Stimulated activated CD8-positive, alpha-beta memory T cell treated with anti-CD3 and anti-CD28 coated beads, Interleukin-15, amount 100 ng/mL, for 1 hour (primary cell): ENCODE measurements at regions not wholly inside any gene's neighbourhood (a gene's known extent, or its start where the extent isn't known, plus 50 kb on each side); places are given as distances from the start of the nearest gene placed in this dataset.
"Not testable (repeated sequence)": the region's sequence is repeated elsewhere in the genome, so short reads cannot be mapped to it uniquely, and the experiment has no call there.

Experiments used
- DNase-seq: peaks from one replicate; pipeline ENCODE4 v3.0.0-alpha.2; 2020; ENCODE audit warnings: low read depth

DNA sequence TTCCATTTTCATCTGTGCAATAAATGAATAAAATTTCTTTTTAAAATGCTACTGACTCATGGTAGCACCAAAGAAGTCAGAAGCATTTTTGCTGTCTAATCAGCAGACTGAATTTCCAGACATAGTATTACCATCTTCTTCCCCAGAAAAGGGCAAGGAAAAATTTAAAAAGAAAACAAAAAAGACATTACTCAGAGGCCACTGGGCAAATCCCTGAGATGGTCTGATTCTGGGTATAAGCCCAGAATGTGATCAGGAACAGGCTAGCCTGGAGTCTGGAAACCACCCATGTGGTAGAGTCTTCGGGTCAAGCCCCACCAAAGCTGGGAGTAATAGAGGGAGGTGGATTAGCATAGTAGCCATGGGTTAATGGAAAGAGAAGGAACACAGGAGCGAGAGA is 342.8 kb downstream of the FBXW7 start:
- no peak for DNase-seq

DNA sequence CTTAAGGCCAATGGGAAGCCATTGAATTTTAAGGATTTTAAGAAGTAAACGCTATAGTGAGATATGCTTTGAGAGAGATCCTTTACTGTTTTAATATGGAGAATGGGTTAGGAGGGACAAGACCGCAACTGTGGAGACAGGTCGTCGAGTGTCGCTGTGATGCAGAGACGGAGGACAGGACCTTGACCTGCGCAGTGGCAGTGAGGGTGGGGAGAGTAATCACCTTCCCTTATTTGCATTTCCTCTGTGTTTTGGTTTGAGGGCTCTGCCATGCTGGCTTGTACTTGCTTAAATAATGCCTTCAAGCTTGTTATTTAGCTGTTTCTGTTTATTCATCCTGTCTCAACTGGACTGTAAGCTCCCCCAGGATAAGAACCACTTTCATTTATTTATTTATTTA is 345.0 kb downstream of the FBXW7 start:
- no peak for DNase-seq

DNA sequence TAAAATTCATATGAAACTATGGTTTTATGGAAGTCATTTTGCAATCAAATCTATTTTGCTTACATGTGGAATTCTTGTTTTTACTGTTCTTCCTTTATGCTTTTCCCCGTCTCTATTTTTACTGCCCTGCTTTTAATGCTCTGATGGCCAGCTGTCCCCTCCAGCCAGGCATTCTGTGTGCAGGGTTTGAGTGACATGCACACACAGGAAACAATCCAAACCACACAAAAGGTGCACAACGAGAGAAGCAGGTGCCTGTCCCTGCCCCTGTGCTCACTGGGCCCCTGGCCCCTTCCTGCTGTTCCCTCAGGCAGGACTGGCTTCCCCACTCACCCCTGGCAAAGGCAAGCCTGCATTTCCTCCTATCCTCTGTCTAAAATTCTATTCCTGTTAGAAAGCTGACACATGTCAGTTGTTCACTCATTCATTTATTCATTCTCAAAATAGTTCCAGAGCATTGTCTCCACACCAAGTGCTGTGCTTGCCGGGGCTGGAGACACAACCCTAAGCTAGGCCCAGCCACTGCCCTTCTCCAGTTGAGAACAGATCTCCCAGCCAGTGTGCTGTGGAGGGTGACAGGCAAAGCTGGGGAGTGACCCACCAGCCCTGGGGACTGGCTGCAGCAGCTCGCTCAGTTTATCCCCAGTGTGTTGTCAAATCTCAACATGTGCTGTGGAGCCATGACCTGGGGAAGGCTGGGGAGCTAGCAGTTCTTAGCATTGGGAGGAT is 346.3 kb downstream of the FBXW7 start:
- no peak for DNase-seq

DNA sequence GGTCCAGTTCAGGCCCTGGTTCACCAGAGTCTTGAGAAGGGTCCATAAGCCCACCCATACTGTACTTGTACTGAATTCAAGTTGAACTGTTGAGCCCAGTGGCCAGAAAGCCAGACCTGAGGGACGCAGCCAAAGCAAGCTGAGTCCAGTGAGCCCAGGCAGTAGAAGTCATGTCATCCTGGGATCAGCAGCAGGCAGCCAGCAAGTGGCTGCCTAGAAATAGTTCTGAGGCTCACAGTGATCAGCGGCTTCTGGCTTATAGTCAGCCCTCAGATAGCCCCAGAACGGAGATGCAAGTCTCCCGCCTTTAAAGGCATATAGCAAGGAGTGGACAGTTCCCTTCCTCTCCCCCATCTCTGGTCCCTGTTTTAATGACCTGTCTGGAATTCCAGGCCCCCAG is 347.1 kb downstream of the FBXW7 start:
- no peak for DNase-seq

DNA sequence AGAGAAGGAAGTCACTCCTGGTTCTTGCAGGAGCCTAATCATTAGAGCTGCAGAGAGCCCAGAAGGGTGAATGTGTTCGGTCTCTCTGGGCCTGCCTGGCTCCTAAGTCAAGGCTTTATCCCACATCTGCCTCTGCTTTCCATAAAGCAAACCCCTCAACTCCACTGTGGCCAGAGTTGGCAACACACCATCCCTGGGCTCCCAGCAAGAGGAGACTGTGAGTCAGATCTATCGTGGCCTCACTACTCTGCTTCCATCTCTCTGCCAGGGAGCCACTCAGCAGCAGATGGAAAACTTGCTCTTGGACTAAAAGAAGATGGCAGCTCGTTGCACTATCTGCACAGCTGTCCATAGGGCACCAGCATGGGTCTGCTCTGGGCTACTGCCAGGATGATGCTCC is 348.2 kb downstream of the FBXW7 start:
- DNase-seq, result no peak

DNA sequence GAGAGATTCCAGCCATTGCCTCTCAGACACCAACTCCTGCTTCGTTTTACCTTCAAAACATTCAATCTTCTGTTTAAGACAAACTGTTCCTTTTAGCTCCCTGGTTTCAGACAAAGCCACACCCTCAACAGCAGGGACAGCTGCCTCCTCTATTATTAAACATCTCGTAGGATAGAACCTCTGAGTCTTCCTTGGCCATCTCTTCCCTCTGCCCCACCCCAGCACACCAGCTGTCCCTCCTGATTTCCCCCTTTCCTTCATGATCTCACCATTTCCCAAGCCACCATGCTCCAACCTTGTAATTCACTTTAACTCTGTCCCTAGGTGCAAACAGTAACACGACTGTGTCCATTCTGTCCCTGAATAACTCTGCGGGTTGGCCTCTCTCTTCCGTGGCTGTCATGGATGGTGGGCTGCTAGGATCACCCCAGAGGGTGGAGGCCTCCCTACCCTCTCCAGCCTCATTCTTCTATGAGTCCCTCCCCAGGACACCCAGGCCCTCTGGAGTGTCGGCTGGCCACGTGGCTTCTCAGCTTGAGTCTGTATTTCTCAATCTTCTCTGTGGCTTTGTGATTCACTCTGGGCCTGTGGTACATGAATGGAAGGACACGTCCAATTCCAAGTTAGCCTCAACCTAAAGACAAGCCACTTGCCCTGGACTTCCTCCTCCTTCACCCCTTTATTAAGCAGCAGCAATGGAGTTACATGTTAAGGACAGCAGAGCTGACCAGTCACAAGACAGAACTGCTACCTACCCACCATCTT is 349.9 kb downstream of the FBXW7 start:
- no peak for DNase-seq

DNA sequence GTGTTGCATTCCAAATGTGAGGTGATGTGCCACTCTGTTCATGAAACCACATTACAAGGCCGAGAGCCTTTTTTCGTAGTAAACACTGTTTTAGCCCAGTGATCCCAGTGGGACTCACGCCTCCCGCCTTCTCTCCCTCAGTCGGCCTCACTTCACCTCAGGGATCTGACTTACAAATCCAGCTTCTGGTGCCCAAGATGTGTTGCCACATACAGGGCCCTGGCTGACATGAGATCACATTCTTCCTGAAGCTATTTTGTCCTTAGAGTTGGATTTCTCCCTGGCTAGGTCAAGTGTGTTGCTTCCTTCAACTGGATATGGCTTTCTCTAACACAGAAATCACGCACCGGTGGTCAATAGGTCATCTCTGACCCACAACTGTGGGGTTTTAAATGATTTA is 354.7 kb downstream of the FBXW7 start:
- DNase-seq, result no peak

DNA sequence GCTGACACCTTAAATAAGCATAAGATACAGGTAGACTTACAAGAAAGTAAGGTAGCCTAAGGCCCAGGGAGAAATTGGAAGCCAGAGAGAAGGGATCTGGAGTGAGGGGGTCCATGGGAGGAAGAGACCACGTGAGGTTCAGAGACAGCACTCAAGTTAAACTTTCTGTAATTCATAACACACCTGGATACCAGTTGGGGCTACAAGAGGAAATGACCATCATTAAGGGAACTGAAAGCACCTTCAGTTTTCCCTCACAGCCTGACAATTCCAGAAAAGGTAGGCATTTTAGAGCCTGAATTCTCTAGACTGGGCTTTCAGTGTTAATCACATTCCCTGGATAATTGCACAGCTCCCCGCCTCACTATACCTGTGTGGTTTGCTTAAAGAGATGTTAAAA is 355.5 kb downstream of the FBXW7 start:
- no peak for DNase-seq

DNA sequence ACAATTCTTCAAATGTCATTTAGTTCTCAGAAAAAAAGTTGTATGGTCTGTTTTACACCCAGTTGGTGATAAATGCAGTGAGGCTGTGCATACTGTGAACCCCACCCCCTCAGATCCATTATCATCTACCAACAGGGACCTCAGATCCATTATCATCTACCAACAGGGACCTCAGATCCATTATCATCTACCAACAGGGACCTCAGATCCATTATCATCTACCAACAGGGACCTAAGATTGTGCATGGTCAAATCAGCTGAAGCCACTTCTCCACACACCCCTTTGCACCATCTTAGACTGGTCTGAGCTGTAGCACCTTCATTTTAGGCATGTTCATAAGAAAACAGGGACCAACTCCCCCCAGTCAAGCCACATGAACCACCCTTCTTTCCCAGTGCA is 358.4 kb downstream of the FBXW7 start:
- DNase-seq, result not testable (repeated sequence)

DNA sequence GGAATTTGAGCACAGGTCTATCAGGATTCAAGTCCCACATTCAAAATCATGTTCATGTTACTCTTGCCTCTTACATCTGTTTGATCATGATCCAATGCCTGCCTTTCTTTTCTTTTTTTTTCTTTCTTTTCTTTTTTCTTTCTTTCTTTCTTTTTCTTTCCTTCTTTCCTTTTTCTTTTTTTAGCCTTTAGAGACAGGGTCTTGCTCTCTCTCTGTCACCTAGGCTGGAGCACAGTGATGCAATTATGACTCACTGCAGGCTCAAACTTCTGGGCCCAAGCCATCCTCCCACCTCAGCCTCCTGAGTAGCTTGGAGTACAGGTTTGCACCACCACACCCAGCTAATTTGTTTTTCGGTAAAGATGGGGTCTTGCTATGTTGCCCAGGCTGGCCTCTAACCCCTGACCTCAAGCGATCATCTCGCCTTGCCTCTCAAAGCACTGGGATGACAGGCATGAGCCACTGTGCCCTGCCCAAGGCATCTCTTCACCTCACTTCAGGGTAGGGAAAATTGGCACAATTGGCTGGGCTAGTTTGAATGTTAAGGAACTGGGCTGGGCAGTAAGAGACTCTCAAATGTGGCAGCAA is 359.2 kb downstream of the FBXW7 start:
- DNase-seq, result no peak

DNA sequence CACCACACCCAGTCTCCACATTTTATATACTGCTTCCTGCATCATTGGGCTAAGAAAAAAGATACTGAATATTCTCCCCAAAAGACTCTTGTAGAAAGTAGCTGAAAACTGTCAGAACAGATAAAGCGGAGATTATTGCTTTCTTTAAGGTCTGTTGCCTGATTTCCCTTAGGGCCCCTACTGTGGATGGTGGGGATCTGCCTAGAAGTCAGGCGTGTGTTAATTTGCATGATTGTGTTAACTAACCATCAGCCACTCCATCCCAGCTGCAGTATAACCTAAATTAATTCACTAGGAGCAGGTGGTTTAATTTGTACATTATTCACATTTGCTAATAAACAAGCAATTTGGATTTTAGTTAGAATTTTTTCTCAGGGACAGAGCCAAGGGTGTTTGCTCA is 360.3 kb downstream of the FBXW7 start:
- no peak for DNase-seq

DNA sequence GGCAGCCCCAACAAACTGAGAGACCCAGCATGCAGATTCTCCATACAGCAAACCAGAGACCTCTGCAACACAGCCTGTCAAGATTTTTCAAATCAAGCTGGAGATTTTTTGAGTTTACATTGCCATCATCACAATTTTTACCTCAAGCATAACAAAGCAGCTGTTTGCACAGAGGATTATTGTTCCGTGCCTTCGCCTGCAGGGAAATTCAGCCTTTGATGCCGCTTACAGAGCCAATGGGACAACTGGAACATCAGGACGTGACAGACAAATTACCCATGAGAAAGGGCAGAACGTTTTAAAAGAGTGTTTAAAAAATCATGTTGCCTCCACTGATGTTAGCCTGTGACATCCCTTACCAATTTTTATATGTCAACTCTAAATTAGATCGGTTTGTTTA is 363.7 kb downstream of the FBXW7 start:
- DNase-seq, result no peak

DNA sequence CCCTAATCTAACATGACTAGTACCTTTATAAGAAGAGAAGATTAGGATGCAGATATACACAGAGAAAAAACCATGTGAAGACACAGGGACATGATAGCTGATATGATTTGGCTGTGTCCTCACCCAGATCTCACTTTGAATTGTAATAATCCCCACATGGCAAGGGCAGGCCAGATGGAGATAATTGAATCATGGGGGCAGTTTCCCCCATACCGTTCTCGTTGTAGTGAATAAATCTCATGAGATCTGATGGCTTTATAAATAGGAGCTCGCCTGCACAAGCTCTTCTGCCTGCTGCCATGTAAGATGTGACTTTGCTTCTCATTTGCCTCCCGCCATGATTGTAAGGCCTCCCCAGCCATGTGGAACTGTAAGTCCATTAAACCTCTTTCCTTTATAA is 364.3 kb downstream of the FBXW7 start:
- DNase-seq, result no peak

DNA sequence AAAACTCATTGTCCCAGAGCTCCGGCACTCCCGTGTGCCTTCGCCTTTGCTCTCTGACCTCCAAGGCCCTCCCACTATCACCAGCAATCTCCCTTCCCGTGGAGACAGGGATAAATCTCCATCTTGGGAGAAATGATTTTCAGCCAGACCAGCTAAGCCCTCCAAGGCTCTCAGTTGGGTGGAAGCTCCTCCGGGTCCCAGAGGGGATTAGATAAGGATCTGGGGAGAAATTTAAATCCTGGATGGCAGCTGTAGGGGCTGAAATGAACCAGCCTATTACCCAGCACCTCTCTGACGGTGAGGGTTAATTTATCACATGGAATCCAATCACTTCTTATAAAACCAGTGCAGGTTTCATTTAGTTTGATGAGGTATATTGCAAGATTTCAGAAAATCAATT is 366.2 kb downstream of the FBXW7 start:
- DNase-seq, result no peak

DNA sequence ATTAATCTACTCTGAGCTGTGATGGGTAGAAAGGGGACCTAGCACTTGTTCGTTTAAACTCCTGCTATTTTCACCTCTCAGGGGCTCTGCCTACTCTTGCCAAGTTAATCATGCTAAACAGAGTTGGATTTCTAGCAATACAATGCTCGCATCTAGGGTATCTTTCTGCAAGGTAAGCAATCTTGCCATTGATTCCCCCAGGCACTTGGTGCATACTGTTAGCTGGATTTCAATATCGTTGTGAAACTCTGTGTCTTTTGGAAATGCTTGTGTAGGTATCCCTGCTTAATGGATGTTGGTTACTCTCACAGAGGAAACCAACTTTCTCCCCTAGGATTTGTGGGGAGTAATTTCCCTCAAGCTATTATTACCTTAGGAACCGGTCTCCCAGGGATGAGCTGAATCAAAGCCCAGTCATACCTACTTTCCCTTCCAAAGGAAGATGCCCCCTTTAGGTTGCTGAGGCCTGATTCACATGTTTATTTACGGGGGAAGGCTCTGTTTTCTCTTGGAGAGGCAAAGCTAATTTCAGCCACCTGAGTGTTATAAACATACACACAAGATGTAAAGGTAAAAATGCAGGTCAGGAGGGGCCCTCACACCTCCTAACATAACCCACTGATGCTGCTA is 366.8 kb downstream of the FBXW7 start:
- no peak for DNase-seq

DNA sequence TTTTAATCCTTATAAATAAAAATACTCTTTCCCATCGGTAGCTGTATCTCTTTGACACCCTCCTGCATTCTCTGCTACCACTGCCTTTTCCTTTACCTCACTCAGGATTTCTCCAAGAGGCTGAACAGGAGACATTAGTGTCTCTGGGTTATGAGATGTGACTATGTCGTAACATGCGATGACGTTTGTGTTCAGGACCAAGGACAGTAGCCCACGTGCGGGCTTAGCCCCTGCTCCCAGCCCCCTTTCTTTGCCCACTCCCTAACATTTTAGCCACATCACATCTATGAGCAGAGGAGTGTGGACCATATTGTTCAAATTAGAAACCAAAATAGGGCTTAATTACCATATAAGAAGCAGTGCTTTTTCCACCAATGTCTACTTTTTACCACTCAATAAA is 369.3 kb downstream of the FBXW7 start:
- no peak for DNase-seq

DNA sequence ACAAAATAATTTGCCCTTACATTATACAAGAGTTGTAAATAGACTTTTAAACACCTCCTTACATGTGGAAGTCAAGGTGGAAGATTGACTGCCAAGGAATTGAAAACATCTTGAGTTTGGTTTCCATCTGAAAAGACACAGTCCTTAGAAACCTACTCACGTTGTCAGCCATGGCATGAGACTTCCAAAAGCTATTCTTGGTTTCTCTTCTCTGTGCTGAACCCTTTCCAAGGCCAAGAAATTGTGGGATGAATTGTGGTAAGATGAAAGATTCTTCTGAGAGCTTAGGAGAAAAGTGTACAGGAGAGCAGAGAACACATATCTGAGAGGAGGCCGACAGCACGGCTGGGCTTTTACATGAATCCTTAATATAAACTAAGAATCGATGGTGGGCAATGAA is 370.0 kb downstream of the FBXW7 start:
- DNase-seq, result no peak

DNA sequence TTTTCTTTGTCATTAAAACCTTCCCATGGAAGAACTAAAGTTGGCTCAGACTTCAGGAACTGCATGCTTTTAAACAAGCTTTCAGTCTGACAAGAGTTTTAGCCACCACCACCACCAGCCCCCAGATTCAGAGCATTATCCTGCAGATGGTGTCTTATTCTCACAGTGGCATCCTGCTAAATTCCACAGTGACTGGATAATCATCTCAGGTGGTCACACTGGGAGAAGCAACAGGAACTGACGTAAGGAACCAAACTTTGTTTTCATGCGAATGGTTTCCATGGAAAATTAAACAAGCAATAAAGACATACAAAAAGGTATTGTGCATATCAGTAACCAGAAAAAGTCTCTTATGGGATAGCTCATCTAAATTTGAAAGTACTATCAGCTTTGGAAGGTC is 370.7 kb downstream of the FBXW7 start:
- no peak for DNase-seq

DNA sequence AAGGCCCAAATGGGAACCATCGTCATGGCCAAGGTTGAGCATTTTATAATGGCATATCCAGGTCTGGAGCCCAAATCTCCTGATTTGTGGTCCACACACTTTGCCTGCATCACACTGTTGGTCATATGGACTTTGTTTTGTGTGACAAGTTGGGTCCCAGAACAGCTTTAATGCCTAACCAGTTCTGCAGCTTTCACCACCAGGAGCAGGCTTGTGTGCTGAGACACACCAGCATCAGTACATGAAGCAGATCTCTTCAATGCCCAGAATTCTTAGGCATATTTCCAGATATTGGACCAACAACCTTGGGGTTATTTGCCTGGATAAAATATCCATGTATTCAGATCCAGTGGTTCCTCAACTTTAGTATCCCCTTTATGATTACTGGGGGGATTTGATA is 371.3 kb downstream of the FBXW7 start:
- DNase-seq, result no peak

DNA sequence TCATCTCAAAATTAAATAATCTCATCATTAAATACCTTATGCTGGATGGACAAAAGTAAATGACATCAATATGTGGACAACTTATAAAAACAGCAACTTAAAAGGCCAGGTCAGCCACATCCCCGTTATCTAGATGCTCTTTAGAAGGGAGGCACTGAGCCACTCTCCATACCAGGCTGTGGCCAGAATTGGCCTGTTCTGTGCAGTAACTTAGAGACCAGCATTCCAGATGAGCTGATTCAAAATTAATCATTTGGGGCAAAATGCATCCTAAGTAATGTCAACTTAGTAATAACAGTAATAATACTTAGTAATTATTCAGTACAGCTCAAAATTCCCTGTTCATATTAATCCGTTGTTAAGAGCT is 373.6 kb downstream of the FBXW7 start:
- no peak for DNase-seq

DNA sequence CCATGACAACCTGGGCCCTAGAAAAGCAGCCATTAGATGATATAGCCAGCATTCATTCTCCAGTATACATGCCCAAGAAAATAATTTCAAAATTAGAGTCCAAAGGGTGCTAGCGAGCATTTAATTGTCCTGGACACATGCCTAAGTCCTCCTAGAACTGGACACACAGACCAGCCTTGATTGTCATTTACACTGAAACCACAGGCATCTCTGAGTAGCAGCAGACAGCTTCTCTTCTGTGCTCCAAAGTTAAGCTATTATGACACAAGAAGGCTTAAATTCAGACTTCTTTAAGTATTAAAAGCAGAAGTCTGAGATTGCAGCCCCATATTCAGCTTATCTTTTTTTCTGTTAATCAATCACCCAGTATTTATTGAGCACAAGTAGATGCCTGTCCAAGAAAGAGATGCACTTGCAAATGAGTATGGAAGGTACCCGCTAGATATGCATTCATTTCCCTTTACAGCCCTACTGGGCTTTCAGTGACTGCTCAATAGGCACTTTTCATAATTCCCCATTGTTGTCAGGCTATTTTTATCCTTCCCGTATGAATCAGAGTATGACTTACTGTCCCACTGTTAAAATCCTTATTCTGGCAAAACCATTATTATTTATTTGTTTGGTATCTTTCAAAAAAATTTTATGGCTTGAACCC is 374.1 kb downstream of the FBXW7 start:
- no peak for DNase-seq

DNA sequence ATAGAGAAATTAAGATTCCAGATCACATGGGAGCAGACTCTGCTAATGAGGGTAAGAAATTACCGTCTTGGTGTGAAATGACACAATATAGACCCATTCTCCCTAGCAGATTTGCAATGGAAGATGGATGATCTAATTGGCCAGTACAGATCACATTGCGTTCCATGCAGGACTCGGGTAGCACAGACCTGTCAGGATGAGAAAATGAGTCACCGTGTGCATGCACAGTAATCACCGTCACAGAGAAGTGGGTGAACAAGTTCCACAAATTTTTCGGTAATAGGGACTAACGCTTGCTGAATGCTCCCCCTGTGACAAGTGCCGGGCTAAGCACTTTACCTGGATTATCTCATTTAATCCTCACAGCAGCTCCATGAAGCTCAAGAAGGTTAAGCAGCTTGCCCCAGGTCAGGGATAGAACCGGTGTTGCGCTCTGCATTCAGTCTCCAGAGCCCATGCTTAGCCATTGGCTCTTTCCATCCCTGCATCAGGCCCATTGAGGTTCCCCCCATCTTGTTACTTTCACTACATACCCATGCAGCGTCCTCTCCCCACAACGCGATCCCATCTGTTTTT is 375.6 kb downstream of the FBXW7 start:
- DNase-seq, result no peak
